HEK293T (cell line): ENCODE measurements at regions not wholly inside any gene's neighbourhood (a gene's known extent, or its start where the extent isn't known, plus 50 kb on each side); places are given as distances from the start of the nearest gene placed in this dataset.

Source experiments
- CTCF ChIA-PET: fragments of 350-600 bp; formaldehyde crosslinking; extraction: SDS; loops from one replicate; lab custom pipeline; 2021; ENCODE audit warnings: antibody characterized with exemption, inconsistent platforms; lab: Yijun Ruan, JAX
- POLR2A ChIA-PET: fragments of 350-600 bp; formaldehyde crosslinking; extraction: SDS; loops from one replicate; lab custom pipeline; 2020; ENCODE audit warnings: antibody characterized with exemption, inconsistent platforms; lab: Yijun Ruan, JAX
- DNase-seq: peaks from one replicate; pipeline ENCODE4 v3.0.0; 2012; ENCODE audit warnings: mixed read lengths; ENCODE audit errors: extremely low spot score
- ARNT ChIP-seq: fragments of 450-650 bp; IDR thresholded peaks from 2 replicates; pipeline ENCODE4 v1.6.1; 2017; ENCODE audit warnings: mild to moderate bottlenecking
- BHLHE40 ChIP-seq: fragments of 450-650 bp; IDR thresholded peaks from 2 replicates; pipeline ENCODE4 v1.6.1; 2016; ENCODE audit warnings: mild to moderate bottlenecking, moderate library complexity, borderline replicate concordance
- CTBP1 ChIP-seq: fragments of 450-650 bp; IDR thresholded peaks from 2 replicates; pipeline ENCODE4 v1.6.1; 2016; ENCODE audit warnings: borderline replicate concordance
- ELF4 ChIP-seq: fragments of 450-650 bp; IDR thresholded peaks from 2 replicates; pipeline ENCODE4 v1.6.1; 2017; ENCODE audit warnings: antibody characterized with exemption
- FOXA1 ChIP-seq: fragments of 450-650 bp; IDR thresholded peaks from 2 replicates; pipeline ENCODE4 v1.6.1; 2016; ENCODE audit warnings: mild to moderate bottlenecking
- FOXK2 ChIP-seq: fragments of 450-650 bp; IDR thresholded peaks from 2 replicates; pipeline ENCODE4 v1.6.1; 2016; ENCODE audit warnings: mild to moderate bottlenecking
- FOXM1 ChIP-seq: fragments of 450-650 bp; IDR thresholded peaks from 2 replicates; pipeline ENCODE4 v1.6.1; 2017; ENCODE audit warnings: mild to moderate bottlenecking, borderline replicate concordance
- HDGF ChIP-seq: fragments of 450-650 bp; IDR thresholded peaks from 2 replicates; pipeline ENCODE4 v1.6.1; 2017; ENCODE audit warnings: antibody characterized with exemption, borderline replicate concordance
- L3MBTL2 ChIP-seq: fragments of 450-650 bp; conservative IDR thresholded peaks from 2 replicates; pipeline ENCODE4 v1.6.1; 2016; ENCODE audit warnings: mild to moderate bottlenecking
- LEF1 ChIP-seq: fragments of 450-650 bp; IDR thresholded peaks from 2 replicates; pipeline ENCODE4 v1.6.1; 2017; ENCODE audit warnings: mild to moderate bottlenecking, borderline replicate concordance
- NFRKB ChIP-seq: fragments of 450-650 bp; IDR thresholded peaks from 2 replicates; pipeline ENCODE4 v1.6.1; 2016; ENCODE audit warnings: mild to moderate bottlenecking, moderate library complexity
- PKNOX1 ChIP-seq: fragments of 450-650 bp; IDR thresholded peaks from 2 replicates; pipeline ENCODE4 v1.6.1; 2016
- SP1 ChIP-seq: fragments of 450-650 bp; IDR thresholded peaks from 2 replicates; pipeline ENCODE4 v1.6.1; 2017
- SUZ12 ChIP-seq: fragments of 450-650 bp; IDR thresholded peaks from 2 replicates; pipeline ENCODE4 v1.6.1; 2016; ENCODE audit warnings: mild to moderate bottlenecking
- TARDBP ChIP-seq: fragments of 450-650 bp; IDR thresholded peaks from 2 replicates; pipeline ENCODE4 v1.6.1; 2016
- ZNF384 ChIP-seq: fragments of 450-650 bp; IDR thresholded peaks from 2 replicates; pipeline ENCODE4 v1.6.1; 2016

GRCh38 chr5:67297802-67298532, 101.4 kb upstream of the CD180 start:
- TF ChIP-seq HDGF (no peak), LEF1 (no peak), SP1 (no peak), ZNF384 (no peak), FOXK2 (no peak), L3MBTL2 (no peak), FOXM1 (no peak), NFRKB (no peak)
- CTCF ChIA-PET = no interaction called here
- POLR2A ChIA-PET = no interaction called here
- DNase-seq = no peak

DNA sequence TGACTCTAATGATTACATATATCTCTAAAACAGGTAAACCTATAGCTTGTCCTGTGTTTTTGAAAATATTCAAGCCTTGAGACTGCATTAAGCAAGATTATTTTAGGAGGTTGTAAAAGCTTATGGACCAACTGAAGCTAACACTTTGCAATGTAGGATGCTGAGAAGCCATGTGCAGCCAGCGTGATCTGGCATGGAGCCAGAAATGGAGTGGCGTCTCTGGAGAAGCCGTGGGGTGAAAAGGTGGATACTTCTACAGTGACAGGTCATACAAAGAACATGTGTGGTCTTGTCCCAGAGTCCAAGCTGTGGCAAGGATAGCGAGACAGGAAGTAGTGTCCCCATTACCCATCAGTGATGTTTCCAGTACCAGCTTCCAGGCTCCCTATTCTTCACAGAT, 100.8 kb upstream of the CD180 start:
- DNase-seq = no peak
- TF ChIP-seq NFRKB (no peak), FOXK2 (no peak), FOXM1 (no peak), ELF4 (no peak), PKNOX1 (no peak), CTBP1 (no peak), TARDBP (no peak), L3MBTL2 (no peak), SP1 (no peak), ARNT (no peak), LEF1 (no peak), HDGF (no peak), FOXA1 (no peak)
- CTCF ChIA-PET = no interaction called here
- POLR2A ChIA-PET = no interaction called here

- DNase-seq = no peak
- ChIA-PET POLR2A (no interaction called here), CTCF (no interaction called here)
- TF ChIP-seq ZNF384 = no peak
- no peak for TF ChIP-seq TARDBP
- TF ChIP-seq FOXA1 = no peak
- no peak for TF ChIP-seq LEF1
- TF ChIP-seq SUZ12 = no peak
- no peak for TF ChIP-seq ARNT
- TF ChIP-seq NFRKB = no peak
- TF ChIP-seq CTBP1 = no peak
- no peak for TF ChIP-seq HDGF
- TF ChIP-seq PKNOX1 = no peak
- TF ChIP-seq FOXM1 = no peak
- TF ChIP-seq SP1 = no peak
Observed at GRCh38 chr5:67294266-67294938, 97.8 kb upstream of the CD180 start.

- POLR2A ChIA-PET = no interaction called here
- no peak for TF ChIP-seq BHLHE40
- TF ChIP-seq NFRKB = no peak
- TF ChIP-seq ZNF384 = no peak
- no peak for TF ChIP-seq SP1
- peak; percentile 33; the same call in 1 of the 2 replicates for TF ChIP-seq PKNOX1
- no peak for TF ChIP-seq SUZ12
- CTCF ChIA-PET = no interaction called here
- DNase-seq = no peak
Observed at GRCh38 chr5:67293226-67293625, 96.6 kb upstream of the CD180 start.

- CTCF ChIA-PET = interaction anchor here (0.6 kb wide), 1 partner anchor 946 kb away, joined by 3 read pairs; no protein-coding TSS in a partner anchor
- POLR2A ChIA-PET = no interaction called here
- TF ChIP-seq ARNT (no peak), HDGF (no peak), LEF1 (no peak), BHLHE40 (no peak), SUZ12 (no peak), PKNOX1 (no peak), L3MBTL2 (no peak), CTBP1 (no peak)
- DNase-seq = no peak
Observed at GRCh38 chr5:67292201-67292940, 95.8 kb upstream of the CD180 start.
